OCI-LY1 (cell line): ENCODE measurements at regions not wholly inside any gene's neighbourhood (a gene's known extent, or its start where the extent isn't known, plus 50 kb on each side); places are given as distances from the start of the nearest gene placed in this dataset.

ENCODE experiments used
- EZH2 ChIP-seq: fragments of 200-600 bp; sonication (generic), shearing (Covaris generic); IDR thresholded peaks from 2 replicates; pipeline ENCODE4 v1.8.0; 2017; ENCODE audit warnings: borderline replicate concordance, mixed run types, mild to moderate bottlenecking, antibody characterized with exemption, low read length, moderate library complexity, mixed read lengths
- TF ChIP-seq, protein P1 (sequence below): fragments of 200-600 bp; sonication (generic), shearing (Covaris generic); IDR thresholded peaks from 2 replicates; pipeline ENCODE4 v1.5.1; 2017; ENCODE audit warnings: mild to moderate bottlenecking, antibody characterized with exemption, low read length, moderate library complexity, mixed read lengths

DNA sequence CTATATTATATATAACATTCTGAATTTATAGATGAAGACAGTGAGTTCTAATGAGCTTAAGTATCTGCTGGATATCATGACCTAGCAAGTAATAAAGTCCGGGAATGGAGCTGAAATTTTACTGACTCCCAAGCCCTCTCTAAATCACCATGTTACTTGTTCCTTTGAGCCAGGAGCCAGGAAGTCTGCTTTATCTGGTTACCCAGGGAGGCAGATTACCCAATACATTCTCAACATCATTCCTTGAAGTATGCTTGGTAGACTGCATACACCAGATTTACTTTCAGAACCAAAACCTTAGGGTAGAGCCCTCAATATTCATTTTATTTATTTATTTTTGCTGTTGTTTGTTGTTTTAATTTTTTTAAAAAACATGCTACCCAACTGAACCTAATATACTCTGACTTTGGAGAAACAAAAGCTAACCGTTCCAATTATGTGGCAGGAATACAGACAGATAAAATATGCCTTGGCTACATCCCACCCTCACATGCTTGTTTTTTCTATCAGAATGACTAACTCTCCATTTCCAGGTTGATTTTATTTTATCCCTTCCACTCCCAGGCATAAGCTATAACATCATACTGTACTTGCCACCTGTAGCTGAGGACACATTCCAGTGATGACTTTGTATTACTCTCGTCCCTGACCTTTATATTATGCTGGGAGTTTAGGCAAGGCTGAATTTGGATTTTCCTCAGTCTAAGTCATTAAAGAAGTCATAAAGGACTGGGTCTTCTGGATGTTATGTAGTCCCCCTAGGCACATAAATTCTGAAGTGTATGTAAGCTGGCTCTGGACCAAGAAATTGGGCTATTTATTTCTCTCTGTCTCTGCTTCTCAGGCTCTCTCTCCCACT lies 82.0 kb downstream of the YIPF5 start:
- TF ChIP-seq EZH2, result no peak
- TF ChIP-seq, protein P1, sequence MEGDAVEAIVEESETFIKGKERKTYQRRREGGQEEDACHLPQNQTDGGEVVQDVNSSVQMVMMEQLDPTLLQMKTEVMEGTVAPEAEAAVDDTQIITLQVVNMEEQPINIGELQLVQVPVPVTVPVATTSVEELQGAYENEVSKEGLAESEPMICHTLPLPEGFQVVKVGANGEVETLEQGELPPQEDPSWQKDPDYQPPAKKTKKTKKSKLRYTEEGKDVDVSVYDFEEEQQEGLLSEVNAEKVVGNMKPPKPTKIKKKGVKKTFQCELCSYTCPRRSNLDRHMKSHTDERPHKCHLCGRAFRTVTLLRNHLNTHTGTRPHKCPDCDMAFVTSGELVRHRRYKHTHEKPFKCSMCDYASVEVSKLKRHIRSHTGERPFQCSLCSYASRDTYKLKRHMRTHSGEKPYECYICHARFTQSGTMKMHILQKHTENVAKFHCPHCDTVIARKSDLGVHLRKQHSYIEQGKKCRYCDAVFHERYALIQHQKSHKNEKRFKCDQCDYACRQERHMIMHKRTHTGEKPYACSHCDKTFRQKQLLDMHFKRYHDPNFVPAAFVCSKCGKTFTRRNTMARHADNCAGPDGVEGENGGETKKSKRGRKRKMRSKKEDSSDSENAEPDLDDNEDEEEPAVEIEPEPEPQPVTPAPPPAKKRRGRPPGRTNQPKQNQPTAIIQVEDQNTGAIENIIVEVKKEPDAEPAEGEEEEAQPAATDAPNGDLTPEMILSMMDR, result no peak
